ENCODE measurements at regions not wholly inside any gene's neighbourhood (a gene's known extent, or its start where the extent isn't known, plus 50 kb on each side); places are given as distances from the start of the nearest gene placed in this dataset.

DNA sequence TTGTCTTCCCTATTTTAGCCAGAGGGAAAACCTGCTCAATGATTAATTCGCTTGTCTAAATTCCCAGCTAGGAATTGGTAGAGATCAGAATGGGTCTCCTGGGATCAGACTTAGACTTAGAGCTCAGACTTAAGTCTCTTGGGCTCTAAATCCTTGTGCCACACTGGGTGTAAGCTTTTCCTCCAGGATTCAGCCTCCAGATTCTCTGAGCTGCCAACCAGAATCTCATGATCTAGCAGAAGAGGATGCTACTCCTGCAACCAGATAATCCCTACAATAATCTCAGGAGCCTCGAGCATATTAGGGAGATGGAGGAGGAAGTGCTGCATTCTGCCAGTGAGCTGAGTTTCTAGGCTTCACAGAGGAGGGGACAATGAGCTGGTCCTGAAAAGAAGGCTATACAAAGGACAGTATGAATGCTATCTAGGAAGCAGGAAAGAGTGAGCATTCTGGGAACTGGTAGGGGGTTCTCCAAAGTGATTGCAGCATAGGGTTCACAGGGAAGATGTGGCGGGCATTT lies 211.6 kb upstream of the SESN3 start:
- H2AFZ ChIP-seq (replicated peaks; ENCODE audit: low read length, poor library complexity): no peak overlapping the region
- in situ Hi-C loops (cut with MboI; ENCODE audit: low sequenced_read_pairs): no loop called here
- dilution Hi-C loops (cut with HindIII; ENCODE audit: low sequenced_read_pairs, unreplicated experiment): no loop called here

More for the DNA sequence above, 211.6 kb upstream of the SESN3 start:
- H2BK15ac ChIP-seq (ENCODE audit: low read depth, low read length): no peak overlapping the region
- peaks cover 2% of the 10 kb centered on the region; the same call in 1 of the 2 replicates for H3K27me3 ChIP-seq (ENCODE audit: control insufficient read depth, insufficient read depth, low read length)
- no peak overlapping the region for H3K4ac ChIP-seq (ENCODE audit: low read depth, low read length)
- H2BK120ac ChIP-seq (ENCODE audit: low read depth, low read length): no peak overlapping the region
- H4K8ac ChIP-seq (ENCODE audit: low read depth in 2 of 2, low read length in 2 of 2): no peak overlapping the region
- no peak overlapping the region for H2BK5ac ChIP-seq (ENCODE audit: low read depth, low read length, poor library complexity, severe bottlenecking)
- POLR2A ChIA-PET (ENCODE audit: unreplicated experiment): no interaction called here
- intact Hi-C loops (cut with micrococcal nuclease): no loop called here
- H2AK5ac ChIP-seq (ENCODE audit: low read depth, low read length): no peak overlapping the region
- no TSS peak for BruUV-seq (replicated peaks)
- ATAC-seq (ENCODE audit: low read depth) (no peak), DNase-seq (no peak)
- no peak overlapping the region for H3K14ac ChIP-seq (replicated peaks; ENCODE audit: low read depth, low read length)
- H3K4me2 ChIP-seq (ENCODE audit: low read depth, low read length): no peak overlapping the region
- H3K9me1 ChIP-seq (ENCODE audit: insufficient read depth, low read length): no peaks in the 10 kb centered on the region
- H2BK20ac ChIP-seq (ENCODE audit: low read depth, low read length): no peak overlapping the region
- H4K20me1 ChIP-seq (ENCODE audit: insufficient read depth, low read length): no peaks in the 10 kb centered on the region
- H3K9me3 ChIP-seq (ENCODE audit: control insufficient read depth, insufficient read depth, low read length): no peaks in the 10 kb centered on the region; the same call in 1 of the 2 replicates
- no peak overlapping the region for H3K56ac ChIP-seq (ENCODE audit: extremely low read depth, insufficient read depth, low read length)
- H3K4me3 ChIP-seq (ENCODE audit: insufficient read depth, low read depth, low read length): no peak overlapping the region
- WGBS, 2 experiments (ENCODE audit: extremely low coverage in 2 of 2, insufficient read length in 1 of 2): 100% methylated on average over 1 of the region's 3 CpGs; no CpG with 5 or more reads in 1 of the 2 experiments
- TF ChIP-seq NFE2L2 (IDR thresholded peaks at IDR 0.05; ENCODE audit: low read depth, low read length) (no peak), MXI1 (IDR thresholded peaks at IDR 0.05; ENCODE audit: borderline replicate concordance, low read depth, low read length) (no peak), MAZ (IDR thresholded peaks at IDR 0.05; ENCODE audit: borderline replicate concordance, low read depth, low read length) (no peak), RCOR1 (IDR thresholded peaks at IDR 0.05; ENCODE audit: insufficient replicate concordance, low read length) (no peak), RFX5 (IDR thresholded peaks at IDR 0.05; ENCODE audit: low read depth, low read length) (no peak), SMC3 (IDR thresholded peaks at IDR 0.05; ENCODE audit: low read depth, low read length) (no peak), CHD1 (IDR thresholded peaks at IDR 0.05; ENCODE audit: low read depth, low read length) (no peak), CEBPB (IDR thresholded peaks at IDR 0.05; ENCODE audit: low read depth, low read length) (no peak), MAFK (IDR thresholded peaks at IDR 0.05; ENCODE audit: low read depth, low read length) (no peak), POLR2A (IDR thresholded peaks at IDR 0.05; ENCODE audit: low read depth, low read length) (no peak), RAD21 (IDR thresholded peaks at IDR 0.05; ENCODE audit: low read length) (no peak)
- TF ChIP-seq, protein P1, sequence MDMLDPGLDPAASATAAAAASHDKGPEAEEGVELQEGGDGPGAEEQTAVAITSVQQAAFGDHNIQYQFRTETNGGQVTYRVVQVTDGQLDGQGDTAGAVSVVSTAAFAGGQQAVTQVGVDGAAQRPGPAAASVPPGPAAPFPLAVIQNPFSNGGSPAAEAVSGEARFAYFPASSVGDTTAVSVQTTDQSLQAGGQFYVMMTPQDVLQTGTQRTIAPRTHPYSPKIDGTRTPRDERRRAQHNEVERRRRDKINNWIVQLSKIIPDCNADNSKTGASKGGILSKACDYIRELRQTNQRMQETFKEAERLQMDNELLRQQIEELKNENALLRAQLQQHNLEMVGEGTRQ (IDR thresholded peaks at IDR 0.05; ENCODE audit: low read depth, low read length): no peak
- TF ChIP-seq, protein P2, sequence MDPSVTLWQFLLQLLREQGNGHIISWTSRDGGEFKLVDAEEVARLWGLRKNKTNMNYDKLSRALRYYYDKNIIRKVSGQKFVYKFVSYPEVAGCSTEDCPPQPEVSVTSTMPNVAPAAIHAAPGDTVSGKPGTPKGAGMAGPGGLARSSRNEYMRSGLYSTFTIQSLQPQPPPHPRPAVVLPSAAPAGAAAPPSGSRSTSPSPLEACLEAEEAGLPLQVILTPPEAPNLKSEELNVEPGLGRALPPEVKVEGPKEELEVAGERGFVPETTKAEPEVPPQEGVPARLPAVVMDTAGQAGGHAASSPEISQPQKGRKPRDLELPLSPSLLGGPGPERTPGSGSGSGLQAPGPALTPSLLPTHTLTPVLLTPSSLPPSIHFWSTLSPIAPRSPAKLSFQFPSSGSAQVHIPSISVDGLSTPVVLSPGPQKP (IDR thresholded peaks at IDR 0.05; ENCODE audit: borderline replicate concordance, low read depth, low read length): no peak
- no peaks in the 10 kb centered on the region for H3K79me1 ChIP-seq (ENCODE audit: low read depth in 1 of 2, low read length in 2 of 2)
- no peaks in the 10 kb centered on the region for H3K36me3 ChIP-seq (ENCODE audit: control insufficient read depth, insufficient read depth, low read length)
- no peak overlapping the region for H3K9ac ChIP-seq (ENCODE audit: low read depth, low read length)
- no peak overlapping the region for H3K18ac ChIP-seq (ENCODE audit: low read depth, low read length)
- H2AK9ac ChIP-seq (replicated peaks; ENCODE audit: low read depth, low read length, poor library complexity): no peak overlapping the region
- H3K4me1 ChIP-seq (ENCODE audit: control insufficient read depth, insufficient read depth, low read length): no peaks in the 10 kb centered on the region
- no peak overlapping the region for H3K23ac ChIP-seq (ENCODE audit: low read depth, low read length)
- H4K5ac ChIP-seq (ENCODE audit: low read depth, low read length): no peak overlapping the region
- CTCF ChIA-PET: no interaction called here
- H3K27ac ChIP-seq (ENCODE audit: insufficient read depth, low read length): no peak overlapping the region
- H4K91ac ChIP-seq (ENCODE audit: insufficient read depth, low read depth, low read length): no peak overlapping the region

Measured in IMR-90 (cell line).